ENCODE measurements at regions not wholly inside any gene's neighbourhood (a gene's known extent, or its start where the extent isn't known, plus 50 kb on each side); places are given as distances from the start of the nearest gene placed in this dataset.
"Not testable (repeated sequence)": the region's sequence is repeated elsewhere in the genome, so short reads cannot be mapped to it uniquely, and the experiment has no call there.

DNA sequence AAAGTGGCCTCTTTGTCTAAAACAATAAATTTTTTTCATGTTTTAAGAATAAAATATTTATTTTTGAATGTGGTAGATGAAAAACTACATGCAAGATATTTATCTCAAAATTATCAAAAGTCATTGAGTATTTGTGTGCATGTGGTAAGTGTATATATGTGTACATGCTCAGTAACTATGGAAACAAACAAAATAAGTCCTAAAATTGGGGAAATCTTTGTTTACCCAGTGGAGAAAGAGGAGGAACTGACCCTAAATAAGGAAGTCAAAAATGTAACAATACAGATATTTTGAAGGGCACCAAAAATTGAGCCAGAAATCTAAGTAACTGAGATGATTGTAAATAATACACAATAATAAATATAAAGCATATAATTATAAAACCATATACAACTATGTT is 639.2 kb downstream of the MAFB start:
- TF ChIP-seq POLR2A (IDR thresholded peaks at IDR 0.05; ENCODE audit: low read depth, low read length) (no peak), PAX5 (IDR thresholded peaks at IDR 0.05; ENCODE audit: insufficient read depth, low read length, severe bottlenecking) (no peak), POLR2AphosphoS5 (IDR thresholded peaks at IDR 0.05; ENCODE audit: low read depth, low read length) (no peak), TAF1 (IDR thresholded peaks at IDR 0.05; ENCODE audit: low read depth, low read length) (no peak), POU2F2 (IDR thresholded peaks at IDR 0.05; ENCODE audit: low read depth, low read length) (no peak), SPI1 (IDR thresholded peaks at IDR 0.05; ENCODE audit: low read depth, low read length) (no peak)
- FAIRE-seq (no peak), DNase-seq (ENCODE audit: insufficient read length, low spot score) (no peak)

GRCh38 chr20:40046703-40047102 is 642.3 kb downstream of the MAFB start:
- TF ChIP-seq TAF1 (IDR thresholded peaks at IDR 0.05; ENCODE audit: low read depth, low read length) (no peak), POU2F2 (IDR thresholded peaks at IDR 0.05; ENCODE audit: low read depth, low read length) (no peak)
- FAIRE-seq (no peak), DNase-seq (ENCODE audit: insufficient read length, low spot score) (no peak)

GRCh38 chr20:40037511-40037910 is 651.5 kb downstream of the MAFB start:
- TF ChIP-seq POU2F2 (IDR thresholded peaks at IDR 0.05; ENCODE audit: low read depth, low read length) = no peak
- no peak for TF ChIP-seq PAX5 (IDR thresholded peaks at IDR 0.05; ENCODE audit: insufficient read depth, low read length, severe bottlenecking)
- TF ChIP-seq POLR2AphosphoS5 (IDR thresholded peaks at IDR 0.05; ENCODE audit: low read depth, low read length) = no peak
- TF ChIP-seq POLR2A (IDR thresholded peaks at IDR 0.05; ENCODE audit: low read depth, low read length) = no peak
- no peak for TF ChIP-seq TAF1 (IDR thresholded peaks at IDR 0.05; ENCODE audit: low read depth, low read length)
- TF ChIP-seq SPI1 (IDR thresholded peaks at IDR 0.05; ENCODE audit: low read depth, low read length) = no peak
- FAIRE-seq (no peak), DNase-seq (ENCODE audit: insufficient read length, low spot score) (no peak)

- TF ChIP-seq POU2F2 (IDR thresholded peaks at IDR 0.05; ENCODE audit: low read depth, low read length) = no peak
- no peak for TF ChIP-seq TAF1 (IDR thresholded peaks at IDR 0.05; ENCODE audit: low read depth, low read length)
- TF ChIP-seq SPI1 (IDR thresholded peaks at IDR 0.05; ENCODE audit: low read depth, low read length) = no peak
- no peak for TF ChIP-seq POLR2A (IDR thresholded peaks at IDR 0.05; ENCODE audit: low read depth, low read length)
- no peak for TF ChIP-seq PAX5 (IDR thresholded peaks at IDR 0.05; ENCODE audit: insufficient read depth, low read length, severe bottlenecking)
- TF ChIP-seq POLR2AphosphoS5 (IDR thresholded peaks at IDR 0.05; ENCODE audit: low read depth, low read length) = no peak
- DNase-seq (ENCODE audit: insufficient read length, low spot score) = no peak
- FAIRE-seq = no peak
Observed at GRCh38 chr20:40029589-40029988, 659.4 kb downstream of the MAFB start.

GRCh38 chr20:40019510-40019909 is 669.5 kb downstream of the MAFB start:
- DNase-seq (ENCODE audit: insufficient read length, low spot score) = no peak
- FAIRE-seq = no peak
- TF ChIP-seq POU2F2 (IDR thresholded peaks at IDR 0.05; ENCODE audit: low read depth, low read length) (no peak), PAX5 (IDR thresholded peaks at IDR 0.05; ENCODE audit: insufficient read depth, low read length, severe bottlenecking) (no peak), SPI1 (IDR thresholded peaks at IDR 0.05; ENCODE audit: low read depth, low read length) (no peak), TAF1 (IDR thresholded peaks at IDR 0.05; ENCODE audit: low read depth, low read length) (no peak)

- TF ChIP-seq POLR2AphosphoS5 (IDR thresholded peaks at IDR 0.05; ENCODE audit: low read depth, low read length) (no peak), POLR2A (IDR thresholded peaks at IDR 0.05; ENCODE audit: low read depth, low read length) (no peak), POU2F2 (IDR thresholded peaks at IDR 0.05; ENCODE audit: low read depth, low read length) (no peak), SPI1 (IDR thresholded peaks at IDR 0.05; ENCODE audit: low read depth, low read length) (no peak), PAX5 (IDR thresholded peaks at IDR 0.05; ENCODE audit: insufficient read depth, low read length, severe bottlenecking) (no peak), TAF1 (IDR thresholded peaks at IDR 0.05; ENCODE audit: low read depth, low read length) (no peak)
- DNase-seq (ENCODE audit: insufficient read length, low spot score) = no peak
- no peak for FAIRE-seq
Observed at GRCh38 chr20:40017765-40018164, 671.3 kb downstream of the MAFB start.

GRCh38 chr20:40016890-40017289 is 672.1 kb downstream of the MAFB start:
- FAIRE-seq (no peak), DNase-seq (ENCODE audit: insufficient read length, low spot score) (no peak)
- TF ChIP-seq PAX5 (IDR thresholded peaks at IDR 0.05; ENCODE audit: insufficient read depth, low read length, severe bottlenecking) (no peak), POLR2AphosphoS5 (IDR thresholded peaks at IDR 0.05; ENCODE audit: low read depth, low read length) (no peak), SPI1 (IDR thresholded peaks at IDR 0.05; ENCODE audit: low read depth, low read length) (no peak), POU2F2 (IDR thresholded peaks at IDR 0.05; ENCODE audit: low read depth, low read length) (no peak), POLR2A (IDR thresholded peaks at IDR 0.05; ENCODE audit: low read depth, low read length) (no peak), TAF1 (IDR thresholded peaks at IDR 0.05; ENCODE audit: low read depth, low read length) (no peak)

GRCh38 chr20:40016392-40016791 is 672.6 kb downstream of the MAFB start:
- TF ChIP-seq POLR2A (IDR thresholded peaks at IDR 0.05; ENCODE audit: low read depth, low read length) (no peak), PAX5 (IDR thresholded peaks at IDR 0.05; ENCODE audit: insufficient read depth, low read length, severe bottlenecking) (no peak), TAF1 (IDR thresholded peaks at IDR 0.05; ENCODE audit: low read depth, low read length) (no peak), POLR2AphosphoS5 (IDR thresholded peaks at IDR 0.05; ENCODE audit: low read depth, low read length) (no peak), SPI1 (IDR thresholded peaks at IDR 0.05; ENCODE audit: low read depth, low read length) (no peak), POU2F2 (IDR thresholded peaks at IDR 0.05; ENCODE audit: low read depth, low read length) (no peak)
- FAIRE-seq (no peak), DNase-seq (ENCODE audit: insufficient read length, low spot score) (no peak)

GRCh38 chr20:40012026-40012425 is 677.0 kb downstream of the MAFB start:
- FAIRE-seq; DNase-seq (ENCODE audit: insufficient read length, low spot score): not testable (repeated sequence)

DNA sequence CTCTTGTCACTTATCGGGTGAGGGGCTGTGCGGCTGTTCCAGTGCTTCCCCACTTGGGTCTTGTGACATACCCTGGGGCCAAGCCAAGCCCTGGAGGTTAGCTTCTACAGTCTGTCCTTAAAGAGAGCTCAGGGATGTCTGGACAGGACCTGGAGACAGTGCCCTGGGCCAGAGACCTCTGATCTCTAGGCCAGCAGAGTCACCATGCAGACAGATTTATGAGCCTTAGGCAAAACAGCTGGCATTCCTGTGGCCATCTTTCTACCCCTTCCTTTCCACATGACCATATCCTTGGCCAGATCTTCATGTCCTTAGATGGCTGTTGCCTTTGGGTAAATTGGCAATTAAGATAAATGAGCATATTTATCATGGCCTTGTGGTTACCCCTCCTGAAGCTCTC is 678.6 kb downstream of the MAFB start:
- FAIRE-seq = no peak
- no peak for DNase-seq (ENCODE audit: insufficient read length, low spot score)
- no peak for TF ChIP-seq PAX5 (IDR thresholded peaks at IDR 0.05; ENCODE audit: insufficient read depth, low read length, severe bottlenecking)

DNA sequence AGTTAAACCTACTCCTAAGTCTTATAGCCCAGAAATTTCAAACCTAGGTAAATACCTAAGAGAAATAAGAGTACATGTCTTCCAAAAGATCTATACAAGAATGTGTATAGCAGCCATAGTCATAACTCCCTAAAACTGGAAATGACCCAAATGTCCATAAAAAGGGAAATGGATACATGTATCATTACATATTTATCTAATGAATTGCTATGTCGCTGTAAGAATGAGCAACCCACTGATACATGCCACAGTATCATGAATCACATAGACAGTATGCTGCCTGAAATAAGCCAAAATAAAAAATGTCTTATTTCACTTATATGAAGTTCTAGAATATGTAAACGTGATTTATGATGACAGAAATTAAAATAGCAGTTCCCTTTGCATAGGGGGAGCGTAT is 679.5 kb downstream of the MAFB start:
- no peak for DNase-seq (ENCODE audit: insufficient read length, low spot score)
- no peak for FAIRE-seq
- TF ChIP-seq POLR2AphosphoS5 (IDR thresholded peaks at IDR 0.05; ENCODE audit: low read depth, low read length) (no peak), SPI1 (IDR thresholded peaks at IDR 0.05; ENCODE audit: low read depth, low read length) (no peak), POLR2A (IDR thresholded peaks at IDR 0.05; ENCODE audit: low read depth, low read length) (no peak), PAX5 (IDR thresholded peaks at IDR 0.05; ENCODE audit: insufficient read depth, low read length, severe bottlenecking) (no peak), TAF1 (IDR thresholded peaks at IDR 0.05; ENCODE audit: low read depth, low read length) (no peak), POU2F2 (IDR thresholded peaks at IDR 0.05; ENCODE audit: low read depth, low read length) (no peak)

All from GM12891 (cell line).